ENCODE measurements at regions not wholly inside any gene's neighbourhood (a gene's known extent, or its start where the extent isn't known, plus 50 kb on each side); places are given as distances from the start of the nearest gene placed in this dataset.
"Not testable (repeated sequence)": the region's sequence is repeated elsewhere in the genome, so short reads cannot be mapped to it uniquely, and the experiment has no call there.

DNA sequence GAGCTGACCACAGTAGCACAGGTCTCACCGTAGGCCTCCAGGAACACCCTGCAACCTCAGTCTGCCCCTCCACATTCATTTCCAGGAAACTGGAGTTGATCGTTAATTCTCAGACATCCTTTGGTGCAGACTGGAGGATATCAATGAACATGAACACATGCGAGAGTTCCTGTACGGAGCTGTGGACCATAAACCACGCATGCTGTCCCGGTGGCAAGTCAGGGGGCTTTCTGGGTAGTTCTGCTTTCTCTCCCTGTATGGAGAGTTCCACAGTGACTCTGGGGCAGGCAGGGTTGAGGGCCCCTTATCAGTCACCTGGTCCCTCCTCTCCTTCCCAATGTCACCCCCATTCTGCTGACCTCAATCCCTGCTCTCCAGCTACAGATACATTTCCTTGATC lies 55.5 kb upstream of the URI1 start:
- Histone ChIP-seq H3K4me3 (ENCODE audit: low read length in 2 of 2) (no peak overlapping the region), H3K27me3 (ENCODE audit: control insufficient read depth in 3 of 3, insufficient read depth in 3 of 3, low read depth in 1 of 3, low read length in 3 of 3) (peaks cover 0 to 3% (median 0%) of the 10 kb centered on the region in 3 experiments), H2BK5ac (ENCODE audit: low read length) (no peak overlapping the region), H2BK12ac (ENCODE audit: low read length) (no peak overlapping the region), H3K9ac (ENCODE audit: low read depth, low read length, poor library complexity) (peak overlapping the region; percentile 12), H3K79me1 (ENCODE audit: low read depth, low read length) (no peaks in the 10 kb centered on the region), H4K91ac (ENCODE audit: low read depth, low read length, poor library complexity) (no peak overlapping the region), H3K9me3 (replicated peaks in 1 of 2; ENCODE audit: control insufficient read depth in 2 of 2, insufficient read depth in 1 of 2, low read depth in 1 of 2, low read length in 2 of 2) (no peaks in the 10 kb centered on the region), H3K14ac (ENCODE audit: low read length) (no peak overlapping the region), H2AK5ac (ENCODE audit: low read depth, low read length) (no peak overlapping the region), H2AFZ (ENCODE audit: low read length) (no peak overlapping the region), H4K8ac (ENCODE audit: low read depth, low read length) (no peak overlapping the region), H3K23ac (ENCODE audit: low read depth, low read length, poor library complexity) (no peak overlapping the region), H3K4me2 (ENCODE audit: insufficient read depth, low read length, poor library complexity, severe bottlenecking) (no peak overlapping the region), H3K4ac (ENCODE audit: low read length) (no peak overlapping the region), H3K4me1 (ENCODE audit: control insufficient read depth in 2 of 2, insufficient read depth in 1 of 2, low read depth in 1 of 2, low read length in 2 of 2) (no peaks in the 10 kb centered on the region), H3K18ac (ENCODE audit: low read length) (no peak overlapping the region), H3K27ac (replicated peaks; ENCODE audit: low read length) (no peak overlapping the region), H2BK15ac (ENCODE audit: low read length) (no peak overlapping the region), H2BK120ac (ENCODE audit: low read depth, low read length) (no peak overlapping the region), H3K36me3 (replicated peaks in 1 of 2; ENCODE audit: control insufficient read depth in 2 of 2, insufficient read depth in 2 of 2, low read length in 2 of 2) (no peaks in the 10 kb centered on the region)
- DNase-seq (ENCODE audit: low spot score), result no peak
- WGBS, 2 donors (ENCODE audit: extremely low coverage in 2 of 2, insufficient read length in 2 of 2, insufficient replicate concordance in 1 of 2), result no CpG with 5 or more reads among the region's 6 CpGs

DNA sequence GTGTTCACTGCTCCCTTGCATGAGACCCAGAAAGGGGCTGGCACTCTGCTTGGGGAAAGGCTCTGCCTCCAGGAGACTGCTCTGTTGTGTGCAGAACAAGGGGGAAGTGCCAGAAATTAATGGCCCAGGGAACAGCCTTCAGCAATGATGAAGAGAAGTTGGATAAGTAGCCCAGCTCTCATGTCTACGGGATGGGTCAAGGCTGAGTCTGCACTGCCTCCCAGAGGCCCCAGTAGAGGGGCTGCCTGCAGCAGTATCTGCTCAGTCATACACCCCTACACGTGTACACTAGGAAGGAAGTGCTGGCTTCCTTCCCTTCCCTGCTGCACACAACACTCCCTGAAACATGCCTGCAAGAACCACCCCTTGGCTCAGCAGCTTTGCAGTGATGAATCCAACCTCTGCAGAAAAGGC lies 54.6 kb upstream of the URI1 start:
- Histone ChIP-seq H3K23ac (ENCODE audit: low read depth, low read length, poor library complexity) (no peak overlapping the region), H4K8ac (ENCODE audit: low read depth, low read length) (no peak overlapping the region), H3K4me3 (ENCODE audit: low read length in 2 of 2) (no peak overlapping the region), H2AK5ac (ENCODE audit: low read depth, low read length) (no peak overlapping the region), H3K36me3 (replicated peaks in 1 of 2; ENCODE audit: control insufficient read depth in 2 of 2, insufficient read depth in 2 of 2, low read length in 2 of 2) (no peaks in the 10 kb centered on the region), H3K18ac (ENCODE audit: low read length) (no peak overlapping the region), H2BK15ac (ENCODE audit: low read length) (no peak overlapping the region), H3K14ac (ENCODE audit: low read length) (no peak overlapping the region), H3K4ac (ENCODE audit: low read length) (no peak overlapping the region), H2AFZ (ENCODE audit: low read length) (no peak overlapping the region), H3K4me1 (ENCODE audit: control insufficient read depth in 2 of 2, insufficient read depth in 1 of 2, low read depth in 1 of 2, low read length in 2 of 2) (no peaks in the 10 kb centered on the region), H2BK120ac (ENCODE audit: low read depth, low read length) (no peak overlapping the region), H2BK12ac (ENCODE audit: low read length) (no peak overlapping the region), H3K4me2 (ENCODE audit: insufficient read depth, low read length, poor library complexity, severe bottlenecking) (no peak overlapping the region), H2BK5ac (ENCODE audit: low read length) (no peak overlapping the region), H3K9ac (ENCODE audit: low read depth, low read length, poor library complexity) (no peak overlapping the region), H4K91ac (ENCODE audit: low read depth, low read length, poor library complexity) (no peak overlapping the region), H3K27me3 (ENCODE audit: control insufficient read depth in 3 of 3, insufficient read depth in 3 of 3, low read depth in 1 of 3, low read length in 3 of 3) (peaks cover 0 to 3% (median 0%) of the 10 kb centered on the region in 3 experiments), H3K27ac (replicated peaks; ENCODE audit: low read length) (no peak overlapping the region), H3K9me3 (replicated peaks in 1 of 2; ENCODE audit: control insufficient read depth in 2 of 2, insufficient read depth in 1 of 2, low read depth in 1 of 2, low read length in 2 of 2) (no peaks in the 10 kb centered on the region), H3K79me1 (ENCODE audit: low read depth, low read length) (no peaks in the 10 kb centered on the region)
- no CpG with 5 or more reads among the region's 2 CpGs for WGBS, 2 donors (ENCODE audit: extremely low coverage in 2 of 2, insufficient read length in 2 of 2, insufficient replicate concordance in 1 of 2)
- no peak for DNase-seq (ENCODE audit: low spot score)

DNA sequence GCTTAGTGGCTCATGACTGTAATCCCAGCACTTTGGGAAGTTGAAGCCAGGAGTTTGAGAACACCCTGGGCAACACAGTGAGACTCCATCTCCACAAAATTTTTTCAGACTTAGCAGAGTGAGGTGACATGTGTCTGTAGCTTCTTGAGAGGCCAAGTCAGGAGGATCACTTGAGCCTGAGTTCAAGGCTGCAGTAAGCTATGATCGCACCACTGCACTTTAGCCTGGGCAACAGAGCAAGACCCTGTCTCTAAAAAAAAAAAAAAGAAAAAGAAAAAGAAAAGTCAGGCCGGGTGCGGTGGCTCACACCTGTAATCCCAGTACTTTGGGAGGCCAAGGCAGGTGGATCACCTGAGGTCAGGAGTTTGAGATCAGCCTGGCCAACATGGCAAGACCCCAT lies 54.0 kb upstream of the URI1 start:
- H3K36me3 ChIP-seq (replicated peaks in 1 of 2; ENCODE audit: control insufficient read depth in 2 of 2, insufficient read depth in 2 of 2, low read length in 2 of 2); H2BK5ac ChIP-seq (ENCODE audit: low read length); H3K14ac ChIP-seq (ENCODE audit: low read length); H3K4ac ChIP-seq (ENCODE audit: low read length); H3K4me1 ChIP-seq (ENCODE audit: control insufficient read depth in 2 of 2, insufficient read depth in 1 of 2, low read depth in 1 of 2, low read length in 2 of 2); H3K23ac ChIP-seq (ENCODE audit: low read depth, low read length, poor library complexity); DNase-seq (ENCODE audit: low spot score); H2BK12ac ChIP-seq (ENCODE audit: low read length); H3K4me3 ChIP-seq (ENCODE audit: low read length in 2 of 2); H2BK120ac ChIP-seq (ENCODE audit: low read depth, low read length); H3K18ac ChIP-seq (ENCODE audit: low read length); H2AK5ac ChIP-seq (ENCODE audit: low read depth, low read length); H3K9ac ChIP-seq (ENCODE audit: low read depth, low read length, poor library complexity); H3K27me3 ChIP-seq (ENCODE audit: control insufficient read depth in 3 of 3, insufficient read depth in 3 of 3, low read depth in 1 of 3, low read length in 3 of 3); H4K91ac ChIP-seq (ENCODE audit: low read depth, low read length, poor library complexity); H3K9me3 ChIP-seq (replicated peaks in 1 of 2; ENCODE audit: control insufficient read depth in 2 of 2, insufficient read depth in 1 of 2, low read depth in 1 of 2, low read length in 2 of 2); H4K8ac ChIP-seq (ENCODE audit: low read depth, low read length); H2BK15ac ChIP-seq (ENCODE audit: low read length); H3K27ac ChIP-seq (replicated peaks; ENCODE audit: low read length); H3K79me1 ChIP-seq (ENCODE audit: low read depth, low read length); H3K4me2 ChIP-seq (ENCODE audit: insufficient read depth, low read length, poor library complexity, severe bottlenecking); H2AFZ ChIP-seq (ENCODE audit: low read length): not testable (repeated sequence)
- no CpG with 5 or more reads among the region's 3 CpGs for WGBS, 2 donors (ENCODE audit: extremely low coverage in 2 of 2, insufficient read length in 2 of 2, insufficient replicate concordance in 1 of 2)

DNA sequence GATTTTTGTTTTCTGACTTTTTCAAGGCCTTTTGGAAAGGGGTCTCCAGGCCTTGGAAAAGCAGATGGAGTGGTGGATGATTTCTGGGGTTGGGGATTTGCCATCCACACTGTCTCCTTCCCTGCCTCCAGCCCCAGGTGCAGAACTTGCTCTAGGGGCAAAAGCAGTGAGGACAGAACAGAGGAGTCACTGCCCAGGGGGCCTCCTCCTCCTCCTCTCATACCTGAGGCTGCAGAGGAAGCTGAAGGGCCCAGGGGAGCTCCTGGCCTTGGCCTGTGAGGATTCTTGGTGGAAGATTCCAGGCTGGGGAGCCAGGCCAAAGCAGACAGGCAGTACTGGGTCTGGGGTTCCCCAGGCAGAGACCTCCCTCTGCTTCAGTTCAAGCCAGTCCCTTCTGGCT lies 52.3 kb upstream of the URI1 start:
- H3K9me3 ChIP-seq (replicated peaks in 1 of 2; ENCODE audit: control insufficient read depth in 2 of 2, insufficient read depth in 1 of 2, low read depth in 1 of 2, low read length in 2 of 2), result no peaks in the 10 kb centered on the region
- H3K27me3 ChIP-seq (ENCODE audit: control insufficient read depth in 3 of 3, insufficient read depth in 3 of 3, low read depth in 1 of 3, low read length in 3 of 3), result peaks cover 0 to 3% (median 0%) of the 10 kb centered on the region in 3 experiments
- no peak overlapping the region for H3K23ac ChIP-seq (ENCODE audit: low read depth, low read length, poor library complexity)
- H3K4me2 ChIP-seq (ENCODE audit: insufficient read depth, low read length, poor library complexity, severe bottlenecking), result no peak overlapping the region
- H3K27ac ChIP-seq (replicated peaks; ENCODE audit: low read length), result no peak overlapping the region
- H2BK15ac ChIP-seq (ENCODE audit: low read length), result no peak overlapping the region
- H2BK5ac ChIP-seq (ENCODE audit: low read length), result no peak overlapping the region
- H2BK12ac ChIP-seq (ENCODE audit: low read length), result no peak overlapping the region
- no peak overlapping the region for H2BK120ac ChIP-seq (ENCODE audit: low read depth, low read length)
- no peak overlapping the region for H3K18ac ChIP-seq (ENCODE audit: low read length)
- DNase-seq (ENCODE audit: low spot score), result no peak
- no peak overlapping the region for H4K8ac ChIP-seq (ENCODE audit: low read depth, low read length)
- no peak overlapping the region for H2AFZ ChIP-seq (ENCODE audit: low read length)
- no peak overlapping the region for H3K4ac ChIP-seq (ENCODE audit: low read length)
- H2AK5ac ChIP-seq (ENCODE audit: low read depth, low read length), result no peak overlapping the region
- H4K91ac ChIP-seq (ENCODE audit: low read depth, low read length, poor library complexity), result no peak overlapping the region
- no peaks in the 10 kb centered on the region for H3K36me3 ChIP-seq (replicated peaks in 1 of 2; ENCODE audit: control insufficient read depth in 2 of 2, insufficient read depth in 2 of 2, low read length in 2 of 2)
- no peak overlapping the region for H3K4me3 ChIP-seq (ENCODE audit: low read length in 2 of 2)
- H3K14ac ChIP-seq (ENCODE audit: low read length), result no peak overlapping the region
- H3K9ac ChIP-seq (ENCODE audit: low read depth, low read length, poor library complexity), result no peak overlapping the region
- H3K79me1 ChIP-seq (ENCODE audit: low read depth, low read length), result no peaks in the 10 kb centered on the region
- H3K4me1 ChIP-seq (ENCODE audit: control insufficient read depth in 2 of 2, insufficient read depth in 1 of 2, low read depth in 1 of 2, low read length in 2 of 2), result no peaks in the 10 kb centered on the region

Measured in neuronal stem cell (in vitro differentiated cells).